ENCODE measurements at regions not wholly inside any gene's neighbourhood (a gene's known extent, or its start where the extent isn't known, plus 50 kb on each side); places are given as distances from the start of the nearest gene placed in this dataset.

GRCh38 chr1:30284728-30285475 is 438.5 kb downstream of the MATN1 start:
- intact Hi-C loops (cut with DNase I; ENCODE audit: low total_unique reads): no loop called here
- no peak overlapping the region for H3K4me3 ChIP-seq
- no peak for DNase-seq
- H3K36me3 ChIP-seq: no peaks in the 10 kb centered on the region
- H3K4me1 ChIP-seq: no peaks in the 10 kb centered on the region
- no peaks in the 10 kb centered on the region for H3K9me3 ChIP-seq
- WGBS, 5 donors: 85 to 91% (median 86%) methylated on average over 17 of the region's 17 CpGs
- peaks cover 0 to 10% (median 0%) of the 10 kb centered on the region in 7 donors for H3K27me3 ChIP-seq (replicated peaks in 1 of 7)
- no peak overlapping the region for H3K27ac ChIP-seq
- no peak for TF ChIP-seq CTCF (IDR thresholded peaks at IDR 0.05 in 8 of 11, conservative IDR thresholded peaks at IDR 0.05 in 3 of 11)
- TF ChIP-seq POLR2AphosphoS5 (IDR thresholded peaks at IDR 0.05): no peak
- no peak for TF ChIP-seq POLR2A (IDR thresholded peaks at IDR 0.05)

- intact Hi-C loops (cut with DNase I; ENCODE audit: low total_unique reads): no loop called here
- DNase-seq: no peak
- Histone ChIP-seq H3K4me3 (no peak overlapping the region), H3K4me1 (no peaks in the 10 kb centered on the region), H3K9me3 (no peaks in the 10 kb centered on the region), H3K36me3 (no peaks in the 10 kb centered on the region), H3K27me3 (replicated peaks in 1 of 7) (peaks cover 0 to 10% (median 0%) of the 10 kb centered on the region in 7 donors), H3K27ac (no peak overlapping the region)
- WGBS, 5 donors: 66 to 85% (median 81%) methylated on average over 4 of the region's 4 CpGs
- no peak for TF ChIP-seq CTCF (IDR thresholded peaks at IDR 0.05 in 8 of 11, conservative IDR thresholded peaks at IDR 0.05 in 3 of 11)
These were observed 439.2 kb downstream of the MATN1 start for GRCh38 chr1:30284226-30284625.

- intact Hi-C loops (cut with DNase I; ENCODE audit: low total_unique reads): no loop called here
These were observed 440.0 kb downstream of the MATN1 start for GRCh38 chr1:30283199-30283962.

More at GRCh38 chr1:30283199-30283962, 440.0 kb downstream of the MATN1 start:
- Histone ChIP-seq H3K36me3 (no peaks in the 10 kb centered on the region), H3K4me1 (no peaks in the 10 kb centered on the region), H3K27ac (no peak overlapping the region), H3K9me3 (no peaks in the 10 kb centered on the region), H3K27me3 (replicated peaks in 1 of 7) (peaks cover 0 to 10% (median 0%) of the 10 kb centered on the region in 7 donors), H3K4me3 (no peak overlapping the region)
- no peak for TF ChIP-seq POLR2AphosphoS5 (IDR thresholded peaks at IDR 0.05)
- no peak for TF ChIP-seq POLR2A (IDR thresholded peaks at IDR 0.05)
- no peak for TF ChIP-seq CTCF (IDR thresholded peaks at IDR 0.05 in 8 of 11, conservative IDR thresholded peaks at IDR 0.05 in 3 of 11)
- DNase-seq: no peak
- WGBS, 5 donors: 77 to 81% (median 78%) methylated on average over 6 to 8 of the region's 8 CpGs

All from spleen (tissue), 11 donors.